C4-2B (cell line): ENCODE measurements at regions not wholly inside any gene's neighbourhood (a gene's known extent, or its start where the extent isn't known, plus 50 kb on each side); places are given as distances from the start of the nearest gene placed in this dataset.

Experiments
- H3K27ac ChIP-seq: fragments of 450-650 bp; 2 replicates; pipeline ENCODE4 v1.5.1; 2017
- ZFX ChIP-seq: fragments of 450-650 bp; IDR thresholded peaks from 2 replicates; pipeline ENCODE4 v1.6.1; 2017
- TF ChIP-seq, protein P1 (sequence below): fragments of 450-650 bp; conservative IDR thresholded peaks from 2 replicates; pipeline ENCODE4 v1.5.1; 2017; ENCODE audit warnings: mild to moderate bottlenecking

DNA sequence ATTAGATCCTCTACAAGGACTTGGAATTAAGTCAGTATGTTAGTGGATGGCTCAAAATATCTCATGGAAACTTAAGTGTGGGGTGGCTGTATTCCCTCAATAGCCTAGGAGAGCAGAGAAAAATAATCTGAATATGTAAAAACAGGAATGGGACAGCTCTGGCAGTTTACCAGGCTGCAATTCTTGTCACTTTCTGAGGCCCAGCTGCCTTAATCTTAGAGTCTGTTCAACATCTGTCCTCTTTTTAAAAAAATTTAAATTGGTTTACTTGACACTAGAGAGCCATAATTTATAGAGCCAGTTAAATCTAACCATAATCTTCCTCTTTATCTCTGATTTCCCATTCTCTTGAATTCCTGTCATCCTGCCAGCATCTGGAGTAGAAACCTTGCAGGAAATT is 109.2 kb upstream of the CXCL13 start:
- H3K27ac ChIP-seq = no peak overlapping the region
- TF ChIP-seq, protein P1, sequence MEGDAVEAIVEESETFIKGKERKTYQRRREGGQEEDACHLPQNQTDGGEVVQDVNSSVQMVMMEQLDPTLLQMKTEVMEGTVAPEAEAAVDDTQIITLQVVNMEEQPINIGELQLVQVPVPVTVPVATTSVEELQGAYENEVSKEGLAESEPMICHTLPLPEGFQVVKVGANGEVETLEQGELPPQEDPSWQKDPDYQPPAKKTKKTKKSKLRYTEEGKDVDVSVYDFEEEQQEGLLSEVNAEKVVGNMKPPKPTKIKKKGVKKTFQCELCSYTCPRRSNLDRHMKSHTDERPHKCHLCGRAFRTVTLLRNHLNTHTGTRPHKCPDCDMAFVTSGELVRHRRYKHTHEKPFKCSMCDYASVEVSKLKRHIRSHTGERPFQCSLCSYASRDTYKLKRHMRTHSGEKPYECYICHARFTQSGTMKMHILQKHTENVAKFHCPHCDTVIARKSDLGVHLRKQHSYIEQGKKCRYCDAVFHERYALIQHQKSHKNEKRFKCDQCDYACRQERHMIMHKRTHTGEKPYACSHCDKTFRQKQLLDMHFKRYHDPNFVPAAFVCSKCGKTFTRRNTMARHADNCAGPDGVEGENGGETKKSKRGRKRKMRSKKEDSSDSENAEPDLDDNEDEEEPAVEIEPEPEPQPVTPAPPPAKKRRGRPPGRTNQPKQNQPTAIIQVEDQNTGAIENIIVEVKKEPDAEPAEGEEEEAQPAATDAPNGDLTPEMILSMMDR = no peak
- TF ChIP-seq ZFX = no peak

DNA sequence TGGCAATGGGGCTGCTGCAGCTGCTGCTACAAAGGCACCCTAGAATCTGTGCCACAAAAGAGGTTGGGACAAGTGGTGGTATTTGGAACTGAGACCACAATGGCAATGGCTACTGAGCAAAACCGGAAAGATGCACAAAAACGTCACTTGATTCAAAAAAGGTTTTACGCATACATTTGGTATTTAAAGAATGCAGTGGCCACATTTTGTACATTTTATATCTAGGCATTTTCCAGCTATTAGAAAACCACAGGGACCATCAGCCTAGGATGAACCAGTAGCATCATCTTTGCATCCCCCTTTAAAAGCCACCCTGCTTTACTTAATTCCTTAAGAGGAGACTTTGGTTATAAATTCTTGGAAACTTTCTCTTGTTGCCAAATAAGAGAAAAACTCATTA is 104.8 kb upstream of the CXCL13 start:
- TF ChIP-seq ZFX = no peak
- TF ChIP-seq, protein P1 = no peak
- H3K27ac ChIP-seq = no peak overlapping the region

DNA sequence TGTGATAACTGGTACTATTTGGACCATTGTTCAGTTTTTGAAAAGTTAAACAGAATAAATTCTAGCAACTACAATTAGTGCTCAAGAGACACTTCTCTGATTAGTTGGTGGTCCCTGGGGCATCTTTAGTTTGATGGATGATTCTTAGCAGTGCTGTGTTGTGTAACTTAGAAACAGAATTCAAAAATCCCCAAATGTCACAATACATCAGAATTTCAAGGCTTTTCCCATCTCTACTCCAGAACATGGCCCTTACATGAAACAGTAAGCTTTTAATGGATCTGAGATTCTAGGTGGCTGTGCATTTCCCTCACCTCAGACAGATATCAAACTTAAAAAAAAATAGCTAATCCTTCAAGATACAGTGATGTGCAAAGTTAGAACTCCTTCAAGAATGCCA is 104.4 kb upstream of the CXCL13 start:
- TF ChIP-seq, protein P1 = no peak
- TF ChIP-seq ZFX = no peak
- no peak overlapping the region for H3K27ac ChIP-seq

DNA sequence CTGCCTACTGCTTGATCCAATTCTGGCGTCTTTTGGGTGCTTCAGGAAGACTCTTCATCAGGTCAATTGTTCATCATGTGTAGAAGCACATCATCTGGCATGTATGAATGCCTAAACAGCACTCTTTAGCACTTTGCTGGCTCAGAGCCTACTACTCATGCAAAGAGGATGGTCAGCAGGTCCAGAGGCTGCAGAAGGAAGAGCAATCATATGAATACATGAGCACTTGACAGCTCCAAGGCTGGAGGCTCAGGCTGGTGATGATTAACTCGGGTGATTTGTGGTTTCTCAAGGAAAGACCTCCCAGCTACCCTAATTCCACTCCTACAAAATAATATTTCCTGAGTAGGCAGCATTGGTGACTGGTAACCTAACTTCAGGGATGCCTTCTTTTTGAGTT is 103.8 kb upstream of the CXCL13 start:
- TF ChIP-seq, protein P1 = no peak
- no peak for TF ChIP-seq ZFX
- H3K27ac ChIP-seq = no peak overlapping the region

DNA sequence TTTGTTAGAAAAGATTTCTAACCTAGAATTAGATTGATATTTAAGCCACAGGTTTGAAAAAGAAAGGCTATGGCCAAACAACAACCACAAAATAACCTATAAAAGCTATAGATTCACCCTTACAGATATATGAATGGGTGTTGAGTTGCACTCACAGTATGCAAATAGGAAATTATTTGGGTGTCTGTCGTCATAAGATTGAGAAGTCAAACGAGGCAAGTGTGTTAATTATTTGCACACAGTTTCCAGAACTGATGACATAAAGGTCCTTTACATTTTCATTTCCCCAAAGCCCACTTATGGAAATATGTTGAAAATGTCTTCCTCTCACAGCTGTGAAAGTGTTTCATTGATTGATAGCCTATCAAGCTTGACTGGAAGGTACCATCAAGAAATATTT is 101.2 kb upstream of the CXCL13 start:
- TF ChIP-seq ZFX = no peak
- TF ChIP-seq, protein P1 = no peak
- no peak overlapping the region for H3K27ac ChIP-seq

DNA sequence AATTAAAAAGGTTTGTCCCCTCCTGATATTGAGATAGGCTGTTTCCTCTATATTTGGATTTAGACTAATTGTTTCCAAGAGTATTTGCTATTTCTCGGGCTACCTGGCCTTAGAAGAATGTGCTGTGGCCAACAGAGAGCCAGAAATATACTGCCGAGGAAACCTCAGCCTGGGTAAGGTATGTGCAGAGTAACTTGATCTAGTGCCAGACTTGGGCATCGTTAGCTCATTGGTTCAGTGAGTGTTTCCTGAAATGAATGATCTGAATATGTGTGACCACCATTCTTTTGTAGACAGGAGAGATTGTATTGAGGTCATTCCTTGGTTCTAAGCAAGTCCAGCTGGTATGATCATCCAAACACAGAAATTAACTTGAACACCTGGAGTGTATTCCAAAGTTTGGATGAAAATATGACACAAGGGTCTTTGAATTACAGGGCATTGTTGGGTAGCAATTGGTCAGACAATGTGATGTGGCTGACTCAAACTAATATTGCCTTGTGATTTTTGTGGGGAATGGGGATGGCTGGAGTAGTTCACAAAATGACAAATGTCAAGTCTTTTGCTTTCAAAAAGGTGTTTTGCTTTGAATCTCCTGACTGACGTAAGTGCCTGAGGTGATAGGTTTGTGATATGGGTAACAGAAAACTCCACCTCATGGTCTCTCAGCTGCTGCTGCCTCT is 100.2 kb upstream of the CXCL13 start:
- TF ChIP-seq, protein P1 = no peak
- no peak for TF ChIP-seq ZFX

DNA sequence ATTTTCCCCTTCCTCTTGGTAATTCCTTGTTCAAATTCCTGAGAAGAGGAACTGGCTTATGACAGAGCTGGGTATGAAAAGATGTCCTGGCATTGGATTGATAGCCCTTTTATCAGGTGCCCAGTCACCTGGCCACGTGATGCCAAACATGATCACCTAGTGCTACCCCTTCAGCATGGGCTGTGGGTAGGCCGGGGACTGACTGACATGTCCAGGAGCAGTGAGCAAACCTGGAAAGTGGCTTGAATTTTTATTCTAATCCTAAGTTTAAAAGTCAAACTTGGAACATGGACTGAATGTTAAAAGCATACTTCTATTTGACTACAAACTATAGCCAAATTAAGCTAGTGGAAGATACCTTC is 99.7 kb upstream of the CXCL13 start:
- no peak for TF ChIP-seq ZFX
- TF ChIP-seq, protein P1 = no peak
- H3K27ac ChIP-seq = no peak overlapping the region

More for the DNA sequence above, 100.2 kb upstream of the CXCL13 start:
- no peak overlapping the region for H3K27ac ChIP-seq
